Tibial nerve (tissue), 3 donors: ENCODE measurements at regions not wholly inside any gene's neighbourhood (a gene's known extent, or its start where the extent isn't known, plus 50 kb on each side); places are given as distances from the start of the nearest gene placed in this dataset.

Source experiments
- CTCF ChIP-seq, 5 experiments: fragments of 200-600 bp in 3 of 5; fragments of 450-650 bp in 2 of 5; sonication (generic) in 3 of 5; IDR thresholded peaks; one replicate each; pipeline ENCODE4 v1.5.1; 2016 to 2019; ENCODE audit warnings: antibody characterized with exemption in 5 of 5, mild to moderate bottlenecking in 3 of 5, moderate library complexity in 2 of 5
- POLR2A ChIP-seq, 2 donors: fragments of 450-650 bp; IDR thresholded peaks; one replicate each; pipeline ENCODE4 v1.6.1; 2017; ENCODE audit warnings: antibody characterized with exemption in 2 of 2, mild to moderate bottlenecking in 2 of 2, moderate library complexity in 2 of 2

- TF ChIP-seq CTCF (IDR thresholded peaks at IDR 0.05) (no peak), POLR2A (IDR thresholded peaks at IDR 0.05) (no peak)
These were observed 147.2 kb upstream of the FAM20A start for GRCh38 chr17:68748381-68748780.
